ENCODE measurements at regions not wholly inside any gene's neighbourhood (a gene's known extent, or its start where the extent isn't known, plus 50 kb on each side); places are given as distances from the start of the nearest gene placed in this dataset.

GRCh38 chr11:127470306-127470884, 469.8 kb upstream of the KIRREL3 start:
- TF ChIP-seq CTCF (IDR thresholded peaks at IDR 0.05) = peak; percentile 57
- no peak overlapping the region for H3K27ac Mint-ChIP-seq
- H3K4me3 Mint-ChIP-seq = no peak overlapping the region
- peaks cover 2% of the 10 kb centered on the region for H3K27me3 Mint-ChIP-seq (ENCODE audit: insufficient read depth)
- H3K4me1 Mint-ChIP-seq (ENCODE audit: low read depth) = no peaks in the 10 kb centered on the region
- no peaks in the 10 kb centered on the region for H3K9me3 Mint-ChIP-seq
- H3K36me3 Mint-ChIP-seq (ENCODE audit: low read depth) = no peaks in the 10 kb centered on the region
- DNase-seq = peak; percentile 4

GRCh38 chr11:127464325-127464724, 463.8 kb upstream of the KIRREL3 start:
- Mint-ChIP-seq H3K27me3 (ENCODE audit: insufficient read depth) (peaks cover 6% of the 10 kb centered on the region), H3K4me3 (no peak overlapping the region), H3K4me1 (ENCODE audit: low read depth) (no peaks in the 10 kb centered on the region), H3K27ac (no peak overlapping the region), H3K9me3 (no peaks in the 10 kb centered on the region), H3K36me3 (ENCODE audit: low read depth) (no peaks in the 10 kb centered on the region)
- no peak for DNase-seq
- no peak for TF ChIP-seq CTCF (IDR thresholded peaks at IDR 0.05)

- H3K36me3 Mint-ChIP-seq (ENCODE audit: low read depth) = no peaks in the 10 kb centered on the region
- H3K4me1 Mint-ChIP-seq (ENCODE audit: low read depth) = no peaks in the 10 kb centered on the region
- H3K27ac Mint-ChIP-seq = no peak overlapping the region
- DNase-seq = no peak
- peaks cover 7% of the 10 kb centered on the region for H3K27me3 Mint-ChIP-seq (ENCODE audit: insufficient read depth)
- H3K9me3 Mint-ChIP-seq = no peaks in the 10 kb centered on the region
- no peak overlapping the region for H3K4me3 Mint-ChIP-seq
- TF ChIP-seq CTCF (IDR thresholded peaks at IDR 0.05) = no peak
Measured at GRCh38 chr11:127462065-127462344, 461.4 kb upstream of the KIRREL3 start.

GRCh38 chr11:127461241-127462064, 460.9 kb upstream of the KIRREL3 start:
- Mint-ChIP-seq H3K27me3 (ENCODE audit: insufficient read depth) (peaks cover 7% of the 10 kb centered on the region), H3K36me3 (ENCODE audit: low read depth) (no peaks in the 10 kb centered on the region), H3K9me3 (no peaks in the 10 kb centered on the region), H3K27ac (no peak overlapping the region), H3K4me1 (ENCODE audit: low read depth) (no peaks in the 10 kb centered on the region), H3K4me3 (no peak overlapping the region)
- no peak for DNase-seq
- TF ChIP-seq CTCF (IDR thresholded peaks at IDR 0.05) = no peak

GRCh38 chr11:127458561-127458960, 458.0 kb upstream of the KIRREL3 start:
- no peaks in the 10 kb centered on the region for H3K4me1 Mint-ChIP-seq (ENCODE audit: low read depth)
- TF ChIP-seq CTCF (IDR thresholded peaks at IDR 0.05) = no peak
- DNase-seq = no peak
- no peaks in the 10 kb centered on the region for H3K36me3 Mint-ChIP-seq (ENCODE audit: low read depth)
- no peak overlapping the region for H3K4me3 Mint-ChIP-seq
- no peaks in the 10 kb centered on the region for H3K9me3 Mint-ChIP-seq
- peaks cover 7% of the 10 kb centered on the region for H3K27me3 Mint-ChIP-seq (ENCODE audit: insufficient read depth)
- no peak overlapping the region for H3K27ac Mint-ChIP-seq
